Stimulated activated CD8-positive, alpha-beta memory T cell treated with anti-CD3 and anti-CD28 coated beads, Interleukin-12 subunit alpha, Interleukin-12 subunit beta, amount 100 ng/mL, for 4 hours (primary cell): ENCODE measurements at regions not wholly inside any gene's neighbourhood (a gene's known extent, or its start where the extent isn't known, plus 50 kb on each side); places are given as distances from the start of the nearest gene placed in this dataset.
"Not testable (repeated sequence)": the region's sequence is repeated elsewhere in the genome, so short reads cannot be mapped to it uniquely, and the experiment has no call there.

Experiments used
- DNase-seq: peaks from one replicate; pipeline ENCODE4 v3.0.0-alpha.2; 2020; ENCODE audit warnings: low read depth

- no peak for DNase-seq
These were observed 96.0 kb upstream of the CCDC80 start for GRCh38 chr3:112736805-112737566.

- DNase-seq = no peak
These were observed 95.4 kb upstream of the CCDC80 start for GRCh38 chr3:112736386-112736785.

- no peak for DNase-seq
These were observed 95.0 kb upstream of the CCDC80 start for GRCh38 chr3:112735926-112736325.

GRCh38 chr3:112734736-112735350 is 93.9 kb upstream of the CCDC80 start:
- peak; percentile 7 for DNase-seq

- no peak for DNase-seq
These were observed 93.2 kb upstream of the CCDC80 start for GRCh38 chr3:112734171-112734570.

GRCh38 chr3:112730210-112730609 is 89.3 kb upstream of the CCDC80 start:
- no peak for DNase-seq

GRCh38 chr3:112721231-112721630 is 80.3 kb upstream of the CCDC80 start:
- DNase-seq = no peak

GRCh38 chr3:112718967-112719366 is 78.0 kb upstream of the CCDC80 start:
- no peak for DNase-seq

- DNase-seq = no peak
These were observed 77.6 kb upstream of the CCDC80 start for GRCh38 chr3:112718516-112718915.

GRCh38 chr3:112709911-112710310 is 69.0 kb upstream of the CCDC80 start:
- no peak for DNase-seq

- no peak for DNase-seq
These were observed 58.6 kb upstream of the CCDC80 start for GRCh38 chr3:112699436-112699978.

- not testable (repeated sequence) for DNase-seq
These were observed 57.5 kb upstream of the CCDC80 start for GRCh38 chr3:112698442-112698841.

GRCh38 chr3:112696244-112696643 is 55.3 kb upstream of the CCDC80 start:
- not testable (repeated sequence) for DNase-seq

- not testable (repeated sequence) for DNase-seq
These were observed 54.6 kb upstream of the CCDC80 start for GRCh38 chr3:112695377-112696108.

- DNase-seq = not testable (repeated sequence)
These were observed 54.0 kb upstream of the CCDC80 start for GRCh38 chr3:112694906-112695305.

- DNase-seq = no peak
These were observed 52.2 kb upstream of the CCDC80 start for GRCh38 chr3:112693186-112693585.
